Endothelial cell (in vitro differentiated cells): ENCODE measurements at regions not wholly inside any gene's neighbourhood (a gene's known extent, or its start where the extent isn't known, plus 50 kb on each side); places are given as distances from the start of the nearest gene placed in this dataset.
"Not testable (repeated sequence)": the region's sequence is repeated elsewhere in the genome, so short reads cannot be mapped to it uniquely, and the experiment has no call there.

ENCODE experiments used
- DNase-seq: peaks from one replicate; pipeline ENCODE4 v3.0.0; 2021; ENCODE audit warnings: low spot score
- H3K27ac Mint-ChIP-seq: one replicate; pipeline ENCODE4 v1.8.0; 2021; ENCODE audit warnings: mixed read lengths, inconsistent platforms; ENCODE audit not compliant: unreplicated experiment
- H3K27me3 Mint-ChIP-seq: one replicate; pipeline ENCODE4 v1.8.0; 2021; ENCODE audit warnings: mild to moderate bottlenecking, moderate library complexity, mixed read lengths, inconsistent platforms; ENCODE audit not compliant: unreplicated experiment
- H3K36me3 Mint-ChIP-seq: one replicate; pipeline ENCODE4 v1.8.0; 2021; ENCODE audit warnings: mild to moderate bottlenecking, low read depth, mixed read lengths, inconsistent platforms; ENCODE audit not compliant: unreplicated experiment
- H3K4me1 Mint-ChIP-seq: one replicate; pipeline ENCODE4 v1.8.0; 2021; ENCODE audit warnings: mild to moderate bottlenecking, mixed read lengths, inconsistent platforms; ENCODE audit not compliant: unreplicated experiment
- H3K4me3 Mint-ChIP-seq: one replicate; pipeline ENCODE4 v1.8.0; 2021; ENCODE audit warnings: mild to moderate bottlenecking, mixed read lengths, inconsistent platforms; ENCODE audit not compliant: unreplicated experiment
- H3K9me3 Mint-ChIP-seq: one replicate; pipeline ENCODE4 v1.8.0; 2021; ENCODE audit warnings: mixed read lengths, inconsistent platforms; ENCODE audit not compliant: unreplicated experiment
- CTCF ChIP-seq: fragments of 200-600 bp; sonication (generic); IDR thresholded peaks from one replicate; pipeline ENCODE4 v1.5.0; 2021; ENCODE audit warnings: antibody characterized with exemption; ENCODE audit not compliant: unreplicated experiment

- no peak for DNase-seq
- TF ChIP-seq CTCF = no peak
- H3K36me3 Mint-ChIP-seq = peaks cover 7% of the 10 kb centered on the region
- peaks cover 4% of the 10 kb centered on the region for H3K9me3 Mint-ChIP-seq
- H3K4me1 Mint-ChIP-seq = peaks cover 4% of the 10 kb centered on the region
- H3K4me3 Mint-ChIP-seq = no peak overlapping the region
- no peak overlapping the region for H3K27ac Mint-ChIP-seq
- peaks cover 4% of the 10 kb centered on the region for H3K27me3 Mint-ChIP-seq
Observed at GRCh38 chr21:41567901-41568510, 60.0 kb upstream of the TMPRSS2 start.

- not testable (repeated sequence) for H3K36me3 Mint-ChIP-seq, DNase-seq, H3K4me3 Mint-ChIP-seq, H3K27me3 Mint-ChIP-seq, H3K9me3 Mint-ChIP-seq, H3K27ac Mint-ChIP-seq, H3K4me1 Mint-ChIP-seq
Observed at GRCh38 chr21:41567237-41567636, 59.3 kb upstream of the TMPRSS2 start.

- peaks cover 4% of the 10 kb centered on the region for H3K4me1 Mint-ChIP-seq
- H3K27ac Mint-ChIP-seq = peak overlapping the region; percentile 5
- H3K27me3 Mint-ChIP-seq = peaks cover 4% of the 10 kb centered on the region
- peaks cover 3% of the 10 kb centered on the region for H3K36me3 Mint-ChIP-seq
- DNase-seq = no peak
- H3K4me3 Mint-ChIP-seq = no peak overlapping the region
- no peaks in the 10 kb centered on the region for H3K9me3 Mint-ChIP-seq
- TF ChIP-seq CTCF = no peak
Observed at GRCh38 chr21:41566500-41567014, 58.6 kb upstream of the TMPRSS2 start.

- H3K27me3 Mint-ChIP-seq = peaks cover 4% of the 10 kb centered on the region
- no peaks in the 10 kb centered on the region for H3K9me3 Mint-ChIP-seq
- H3K36me3 Mint-ChIP-seq = peaks cover 3% of the 10 kb centered on the region
- H3K4me3 Mint-ChIP-seq = no peak overlapping the region
- no peak for TF ChIP-seq CTCF
- DNase-seq = no peak
- H3K27ac Mint-ChIP-seq = no peak overlapping the region
- H3K4me1 Mint-ChIP-seq = peaks cover 7% of the 10 kb centered on the region
Observed at GRCh38 chr21:41565550-41565949, 57.6 kb upstream of the TMPRSS2 start.

GRCh38 chr21:41564871-41565274, 56.9 kb upstream of the TMPRSS2 start:
- no peak for TF ChIP-seq CTCF
- Mint-ChIP-seq H3K4me1 (peaks cover 7% of the 10 kb centered on the region), H3K36me3 (peaks cover 3% of the 10 kb centered on the region), H3K27ac (no peak overlapping the region), H3K27me3 (peaks cover 4% of the 10 kb centered on the region), H3K4me3 (no peak overlapping the region), H3K9me3 (no peaks in the 10 kb centered on the region)
- DNase-seq = no peak
